ENCODE measurements at regions not wholly inside any gene's neighbourhood (a gene's known extent, or its start where the extent isn't known, plus 50 kb on each side); places are given as distances from the start of the nearest gene placed in this dataset.

- POLR2A ChIA-PET: no interaction called here
- intact Hi-C loops (cut with micrococcal nuclease): loop anchor here (5.0 kb wide), 1 partner anchor 1082 kb away; no protein-coding TSS in a partner anchor
- TF ChIP-seq MYC (IDR thresholded peaks at IDR 0.05; ENCODE audit: low read depth, low read length) (no peak), CTCF (IDR thresholded peaks at IDR 0.05; ENCODE audit: extremely low read depth in 1 of 2, insufficient read depth in 1 of 2, low read depth in 1 of 2, low read length in 2 of 2) (no peak), GATA2 (IDR thresholded peaks at IDR 0.05; ENCODE audit: insufficient read depth, insufficient read length, low read depth, low read length) (no peak), POLR2AphosphoS5 (IDR thresholded peaks at IDR 0.05; ENCODE audit: insufficient read depth, low read depth, low read length) (no peak), POLR2A (IDR thresholded peaks at IDR 0.05; ENCODE audit: low read depth, low read length) (no peak), FOS (IDR thresholded peaks at IDR 0.05; ENCODE audit: borderline replicate concordance, insufficient read depth, low read length) (no peak), MAX (IDR thresholded peaks at IDR 0.05; ENCODE audit: insufficient read depth, insufficient read length) (no peak), JUN (IDR thresholded peaks at IDR 0.05; ENCODE audit: borderline replicate concordance, insufficient read depth, insufficient read length, low read depth) (no peak), EZH2 (IDR thresholded peaks at IDR 0.05; ENCODE audit: borderline replicate concordance, low read depth, low read length, severe bottlenecking) (no peak)
These were observed 166.3 kb upstream of the KIF2A start for GRCh38 chr5:62139741-62140140.

More at GRCh38 chr5:62139741-62140140, 166.3 kb upstream of the KIF2A start:
- H3K27ac ChIP-seq (ENCODE audit: insufficient read depth, low read depth, low read length): no peak overlapping the region
- H3K36me3 ChIP-seq (ENCODE audit: control insufficient read depth in 2 of 2, extremely low read depth in 1 of 2, insufficient read depth in 2 of 2, low read length in 2 of 2): no peaks in the 10 kb centered on the region
- H2AFZ ChIP-seq (ENCODE audit: low read depth, low read length): no peak overlapping the region
- no peaks in the 10 kb centered on the region for H3K79me2 ChIP-seq (ENCODE audit: control insufficient read depth, insufficient read depth, low read length)
- no peaks in the 10 kb centered on the region for H4K20me1 ChIP-seq (replicated peaks; ENCODE audit: control insufficient read depth, extremely low read depth, insufficient read depth, low read length)
- H3K9me1 ChIP-seq (replicated peaks; ENCODE audit: control insufficient read depth, extremely low read depth, insufficient read depth, low read length): no peaks in the 10 kb centered on the region
- H3K4me2 ChIP-seq (ENCODE audit: insufficient read depth, low read length): no peak overlapping the region
- no peaks in the 10 kb centered on the region for H3K9me3 ChIP-seq (replicated peaks; ENCODE audit: control insufficient read depth, insufficient read depth, low read length)
- DNase-seq (ENCODE audit: low read depth, low spot score) (no peak), FAIRE-seq (no peak)
- dilution Hi-C loops (cut with MboI; ENCODE audit: extremely low pct_ligation_motif_present, low sequenced_read_pairs): no loop called here
- peaks cover 3% of the 10 kb centered on the region for H3K4me1 ChIP-seq (ENCODE audit: control insufficient read depth, extremely low read depth, insufficient read depth, low read length)
- H3K4me3 ChIP-seq (replicated peaks in 1 of 3; ENCODE audit: insufficient read depth in 1 of 3, low read depth in 1 of 3, low read length in 3 of 3): no peak overlapping the region
- CTCF ChIA-PET: interaction anchor here (0.7 to 1.1 kb wide), 2 partner anchors 9 to 17 kb away, joined by 3 to 4 read pairs; no protein-coding TSS in a partner anchor
- BruUV-seq (replicated peaks): no TSS peak
- H3K27me3 ChIP-seq (ENCODE audit: control insufficient read depth in 2 of 2, insufficient read depth in 2 of 2, low read length in 2 of 2): peaks cover 6 to 30% of the 10 kb centered on the region in 2 experiments
- H3K9ac ChIP-seq (replicated peaks; ENCODE audit: extremely low read depth, insufficient read depth, low read length): no peak overlapping the region
